ENCODE measurements at regions not wholly inside any gene's neighbourhood (a gene's known extent, or its start where the extent isn't known, plus 50 kb on each side); places are given as distances from the start of the nearest gene placed in this dataset.

DNA sequence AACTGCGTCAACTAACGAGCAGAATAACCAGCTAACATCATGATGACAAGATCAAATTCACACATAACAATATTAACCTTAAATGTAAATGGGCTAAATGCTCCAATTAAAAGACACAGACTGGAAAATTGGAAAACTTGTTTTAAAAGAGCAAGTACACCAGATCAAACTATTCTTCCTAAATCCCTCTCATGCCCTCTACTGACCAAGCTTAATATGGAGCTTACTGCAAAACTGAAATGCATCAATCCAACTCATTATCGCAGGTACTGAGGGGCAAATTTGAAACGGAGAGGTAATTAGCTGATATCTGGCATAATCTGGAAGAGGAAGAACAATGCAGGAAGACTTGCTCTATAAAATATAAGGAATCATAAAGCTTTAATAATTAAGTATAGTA lies 1223.8 kb downstream of the NXPH1 start:
- TF ChIP-seq TAF1 (IDR thresholded peaks at IDR 0.05; ENCODE audit: low read depth) (no peak), EZH2 (IDR thresholded peaks at IDR 0.05; ENCODE audit: borderline replicate concordance, insufficient read depth, low read length, poor library complexity, severe bottlenecking) (no peak)

Measured in neural cell (in vitro differentiated cells).